Daoy (cell line): ENCODE measurements at regions not wholly inside any gene's neighbourhood (a gene's known extent, or its start where the extent isn't known, plus 50 kb on each side); places are given as distances from the start of the nearest gene placed in this dataset.
"Not testable (repeated sequence)": the region's sequence is repeated elsewhere in the genome, so short reads cannot be mapped to it uniquely, and the experiment has no call there.

ENCODE experiments used
- DNase-seq: peaks from one replicate; pipeline ENCODE4 v3.0.0-alpha.2; 2015; ENCODE audit warnings: low read depth

- no peak for DNase-seq
These were observed 137.4 kb upstream of the GRB10 start for GRCh38 chr7:50920031-50920635.

GRCh38 chr7:50915621-50916020, 132.9 kb upstream of the GRB10 start:
- DNase-seq = no peak

DNA sequence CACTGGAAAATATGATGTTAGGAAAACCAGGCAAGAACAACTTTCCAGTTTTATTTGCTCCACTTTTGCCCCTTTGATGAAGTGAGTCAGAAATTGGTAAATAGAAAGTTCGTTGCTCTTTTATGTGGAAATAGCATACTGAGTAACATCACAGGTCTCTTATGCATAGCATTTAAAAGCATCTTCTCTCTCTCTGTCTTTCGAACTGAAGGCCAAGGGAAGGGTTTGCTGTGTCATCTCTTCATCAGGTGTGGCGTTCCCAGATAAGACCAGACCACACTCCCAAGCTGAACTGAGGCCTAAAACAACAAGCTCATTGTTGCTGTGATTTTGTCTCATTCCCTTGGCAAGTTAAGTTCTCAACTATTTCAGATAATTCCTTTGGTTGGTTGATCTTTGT, 131.8 kb upstream of the GRB10 start:
- peak; percentile 24 for DNase-seq

DNA sequence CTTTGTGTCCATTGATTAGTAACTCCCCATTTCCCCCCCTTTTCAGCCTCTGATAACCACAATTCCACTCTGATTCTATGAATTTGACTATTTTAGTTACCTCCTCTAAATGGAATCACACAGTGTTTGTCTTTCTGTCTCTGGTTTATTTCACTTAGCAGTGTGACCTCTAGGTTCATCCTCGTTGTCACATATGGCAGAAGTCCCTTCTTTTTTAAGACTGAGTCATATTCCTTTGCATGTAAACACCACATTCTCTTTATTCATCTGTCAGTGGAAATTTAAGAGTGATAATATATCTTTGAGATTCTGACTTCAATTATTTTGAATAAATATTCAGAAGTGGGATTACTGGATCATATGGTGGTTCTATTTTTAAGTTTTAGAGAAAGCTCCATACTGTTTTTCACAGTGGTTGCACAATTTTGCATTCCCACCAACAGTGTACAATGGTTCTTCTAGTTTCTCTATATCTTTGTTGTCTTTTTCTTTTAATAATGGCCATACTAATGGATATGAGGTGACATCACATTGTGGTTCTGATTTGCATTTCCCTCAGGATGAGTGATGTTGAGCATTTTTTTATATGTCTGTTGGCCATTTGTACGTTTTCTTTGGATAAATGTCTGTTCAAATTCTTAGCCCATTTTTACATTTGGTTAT, 126.1 kb upstream of the GRB10 start:
- no peak for DNase-seq

DNA sequence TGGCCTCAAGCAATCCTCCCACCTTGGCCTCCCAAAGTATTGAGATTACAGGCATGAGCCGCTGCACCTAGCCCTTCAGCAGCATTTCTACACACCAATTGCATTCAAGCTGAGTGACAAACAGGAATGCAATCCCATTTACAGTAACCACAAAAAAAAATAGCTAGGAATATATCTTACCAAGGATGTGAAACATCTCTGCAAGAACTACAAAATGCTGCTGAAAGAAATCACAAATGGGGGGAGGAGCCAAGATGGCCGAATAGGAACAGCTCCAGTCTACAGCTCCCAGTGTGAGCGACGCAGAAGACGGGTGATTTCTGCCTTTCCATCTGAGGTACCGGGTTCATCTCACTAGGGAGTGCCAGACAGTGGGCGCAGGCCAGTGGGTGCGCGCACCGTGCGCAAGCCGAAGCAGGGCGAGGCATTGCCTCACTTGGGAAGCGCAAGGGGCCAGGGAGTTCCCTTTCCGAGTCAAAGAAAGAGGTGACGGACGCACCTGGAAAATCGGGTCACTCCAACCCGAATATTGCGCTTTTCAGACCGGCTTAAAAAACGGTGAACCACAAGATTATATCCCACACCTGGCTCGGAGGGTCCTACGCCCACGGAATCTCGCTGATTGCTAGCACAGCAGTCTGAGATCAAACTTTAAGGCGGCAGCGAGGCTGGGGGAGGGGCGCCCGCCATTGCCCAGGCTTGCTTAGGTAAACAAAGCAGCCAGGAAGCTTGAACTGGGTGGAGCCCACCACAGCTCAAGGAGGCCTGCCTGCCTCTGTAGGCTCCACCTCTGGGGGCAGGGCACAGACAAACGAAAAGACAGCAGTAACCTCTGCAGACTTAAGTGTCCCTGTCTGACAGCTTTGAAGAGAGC, 116.1 kb upstream of the GRB10 start:
- DNase-seq = not testable (repeated sequence)

- DNase-seq = not testable (repeated sequence)
These were observed 104.4 kb upstream of the GRB10 start for GRCh38 chr7:50887061-50887460.

DNA sequence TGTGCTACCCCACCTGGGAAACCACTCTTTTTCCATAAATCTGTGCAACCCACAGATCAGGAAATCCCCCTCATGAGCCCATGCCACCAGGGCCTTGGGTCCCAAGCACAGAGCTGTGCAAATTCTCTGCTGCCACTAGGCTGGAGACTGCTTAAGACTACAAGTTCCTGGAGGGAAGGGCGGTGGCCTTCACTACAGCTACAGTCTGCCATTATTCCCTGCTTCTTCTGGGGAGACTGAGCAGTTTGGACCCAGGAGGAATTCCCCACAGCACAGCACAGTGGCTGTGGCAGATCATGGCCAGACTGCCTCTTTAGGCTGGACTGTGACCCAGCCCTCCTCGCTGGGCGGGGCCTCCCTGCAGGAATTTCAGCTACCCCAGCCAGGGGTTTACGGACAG, 89.7 kb upstream of the GRB10 start:
- DNase-seq = no peak

GRCh38 chr7:50869108-50869725, 86.5 kb upstream of the GRB10 start:
- peak; percentile 91 for DNase-seq

- DNase-seq = no peak
These were observed 85.9 kb upstream of the GRB10 start for GRCh38 chr7:50868426-50869100.

GRCh38 chr7:50867034-50867356, 84.3 kb upstream of the GRB10 start:
- no peak for DNase-seq

GRCh38 chr7:50866343-50867033, 83.8 kb upstream of the GRB10 start:
- DNase-seq = no peak

DNA sequence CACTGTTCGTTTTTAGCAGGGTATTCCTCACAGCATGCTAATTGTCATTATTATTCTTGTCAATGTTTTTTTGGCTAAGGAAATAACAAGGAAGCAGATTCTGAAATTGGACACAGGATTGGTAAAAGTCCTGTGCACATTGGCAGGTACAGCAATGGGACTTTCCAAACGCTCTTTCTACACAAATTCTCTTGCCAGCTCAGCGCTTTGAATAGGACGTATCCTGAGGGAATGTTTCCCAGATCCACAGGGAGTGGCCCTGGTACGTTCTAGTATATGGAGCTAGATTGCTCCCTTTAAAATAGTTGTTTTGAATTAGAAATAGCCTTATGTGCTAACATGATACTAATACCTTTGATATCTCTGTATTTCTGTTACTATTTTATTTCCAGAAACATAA, 82.8 kb upstream of the GRB10 start:
- DNase-seq = no peak

DNA sequence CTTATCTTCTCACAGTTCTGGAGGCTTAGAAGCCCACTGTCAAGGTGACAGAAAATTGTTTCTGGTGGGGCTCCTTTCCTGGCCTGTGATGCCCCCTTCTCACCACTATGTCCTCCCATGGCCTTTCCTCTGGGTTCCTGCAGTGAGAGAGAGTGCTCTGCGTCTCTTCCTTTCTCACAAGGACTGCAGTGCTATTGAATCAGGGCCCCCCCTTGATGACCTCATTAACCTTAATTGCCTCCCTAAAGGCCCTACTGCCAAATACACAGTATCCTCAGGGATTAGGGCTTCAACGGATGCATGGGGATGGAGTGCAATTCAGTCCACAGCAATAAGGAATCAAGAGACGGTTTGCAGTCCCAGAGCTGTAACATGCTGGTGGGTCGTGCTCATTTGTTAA, 82.0 kb upstream of the GRB10 start:
- DNase-seq = no peak

DNA sequence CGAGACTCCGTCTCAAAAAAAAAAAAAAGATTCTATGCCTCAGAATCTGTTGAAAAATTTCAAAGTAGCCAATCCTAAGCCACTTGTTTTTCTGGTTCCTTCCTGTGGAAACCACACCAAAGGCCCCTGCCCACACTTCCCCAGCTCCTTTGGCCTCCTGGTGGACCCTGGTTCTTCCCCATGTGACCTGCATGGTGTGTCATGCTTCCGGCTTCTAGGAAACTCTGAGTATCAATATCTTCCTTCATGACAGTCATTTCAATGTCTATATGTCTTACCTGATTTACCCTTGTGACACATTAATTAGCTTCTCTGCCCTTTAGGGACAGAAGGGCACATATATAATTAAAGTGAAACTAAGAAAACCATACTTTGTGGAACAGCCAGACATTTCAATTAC, 80.4 kb upstream of the GRB10 start:
- DNase-seq = no peak

DNA sequence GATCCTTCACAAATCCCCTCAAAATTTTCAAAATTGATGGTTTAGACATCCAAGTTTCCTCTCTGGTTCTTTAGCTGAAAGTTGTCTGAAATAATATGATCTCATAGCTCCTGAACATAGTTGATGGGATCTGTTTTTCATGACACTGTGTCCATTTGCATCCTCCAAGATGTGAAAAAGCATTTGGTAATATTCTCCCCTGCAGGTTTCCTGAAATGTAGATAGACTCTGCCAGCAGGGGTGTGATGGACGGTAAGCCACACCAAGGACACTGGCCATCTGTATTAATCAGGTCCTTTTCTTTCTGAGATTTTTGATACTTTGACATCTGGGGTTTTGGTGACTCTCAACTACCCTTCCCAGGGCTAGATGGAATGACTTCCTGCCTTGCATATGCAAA, 79.6 kb upstream of the GRB10 start:
- no peak for DNase-seq

- DNase-seq = no peak
These were observed 77.9 kb upstream of the GRB10 start for GRCh38 chr7:50860598-50860997.

- no peak for DNase-seq
These were observed 77.5 kb upstream of the GRB10 start for GRCh38 chr7:50860174-50860573.

GRCh38 chr7:50858528-50859245, 76.0 kb upstream of the GRB10 start:
- DNase-seq = no peak

DNA sequence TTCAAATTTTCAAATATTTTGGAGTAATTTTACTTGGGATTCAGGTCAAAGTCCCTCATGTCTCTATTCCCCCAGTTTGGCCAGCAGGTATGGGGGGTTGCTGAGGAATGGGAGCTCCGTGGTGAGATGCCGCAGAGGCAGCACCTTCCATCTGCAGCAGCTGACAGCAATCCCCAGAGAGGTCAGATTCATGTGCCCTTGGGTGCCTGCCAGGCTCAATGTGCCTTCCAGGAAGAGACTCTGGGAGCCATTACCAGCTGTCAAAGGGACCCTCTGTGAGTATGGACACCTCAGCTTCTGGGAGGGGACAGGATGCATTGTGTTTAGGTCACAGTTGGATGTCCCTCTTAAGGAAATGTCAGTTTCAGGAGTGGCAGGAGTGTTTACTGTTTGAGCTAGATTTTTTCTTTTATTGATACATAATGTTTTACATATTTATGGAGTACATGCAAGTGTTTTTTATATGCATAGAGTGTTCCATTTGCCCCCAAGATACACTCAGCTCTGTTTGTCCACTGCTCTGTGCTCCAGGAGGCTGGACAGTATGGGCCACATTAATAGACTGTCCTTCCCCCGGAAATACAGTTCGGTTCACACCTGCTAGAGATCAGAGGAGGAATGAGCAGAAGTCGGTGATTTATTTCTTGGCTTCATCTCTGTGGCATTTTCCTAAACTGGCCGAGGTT, 75.3 kb upstream of the GRB10 start:
- no peak for DNase-seq

DNA sequence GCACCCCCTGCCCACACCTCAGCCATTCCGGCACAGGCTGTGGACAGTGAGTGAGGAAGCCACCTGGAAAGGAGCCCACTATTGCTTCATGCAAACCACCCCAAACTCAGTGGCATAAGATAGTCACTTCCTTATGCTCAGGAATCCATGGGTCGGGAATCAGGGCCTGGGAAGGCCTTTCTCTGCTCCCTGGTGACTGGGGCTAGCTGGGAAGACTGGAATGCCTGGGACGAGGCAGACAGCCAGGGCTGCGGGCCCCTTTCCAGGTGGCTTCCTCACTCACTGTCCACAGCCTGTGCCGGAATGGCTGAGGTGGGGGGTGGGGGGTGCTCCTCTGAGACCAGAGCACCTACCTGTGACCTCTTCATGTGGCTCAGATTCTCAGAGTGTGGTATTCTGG, 74.1 kb upstream of the GRB10 start:
- no peak for DNase-seq
